ENCODE measurements at regions not wholly inside any gene's neighbourhood (a gene's known extent, or its start where the extent isn't known, plus 50 kb on each side); places are given as distances from the start of the nearest gene placed in this dataset.
"Not testable (repeated sequence)": the region's sequence is repeated elsewhere in the genome, so short reads cannot be mapped to it uniquely, and the experiment has no call there.

DNA sequence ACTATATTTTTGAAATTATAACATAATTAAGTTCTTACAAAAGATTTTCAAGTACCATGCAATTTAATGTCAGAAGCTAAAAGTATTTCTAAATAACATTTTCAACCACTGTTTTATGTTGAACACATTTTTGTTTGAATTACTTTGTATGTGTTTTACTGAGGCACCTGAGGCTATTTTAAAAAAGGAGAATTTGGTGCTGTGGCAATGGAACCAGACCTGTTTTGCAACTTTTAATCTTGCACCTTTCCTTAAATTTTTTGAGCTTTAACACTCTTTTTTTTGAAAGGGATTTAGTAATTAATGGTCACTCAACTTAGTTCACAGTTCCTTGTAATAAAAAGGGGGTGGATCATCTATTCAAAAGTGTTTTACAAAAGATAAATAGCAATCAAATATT, 561.6 kb downstream of the ZBBX start:
- no peak for DNase-seq (ENCODE audit: low read depth)

- DNase-seq (ENCODE audit: low read depth): not testable (repeated sequence)
These were observed 562.8 kb downstream of the ZBBX start for GRCh38 chr3:166817269-166817668.

- DNase-seq (ENCODE audit: low read depth): no peak
These were observed 569.2 kb downstream of the ZBBX start for GRCh38 chr3:166810741-166811445.

GRCh38 chr3:166809520-166809919, 570.6 kb downstream of the ZBBX start:
- DNase-seq (ENCODE audit: low read depth): no peak

- DNase-seq (ENCODE audit: low read depth): no peak
These were observed 591.2 kb downstream of the ZBBX start for GRCh38 chr3:166788936-166789335.

GRCh38 chr3:166785876-166786275, 594.2 kb downstream of the ZBBX start:
- no peak for DNase-seq (ENCODE audit: low read depth)

GRCh38 chr3:166783206-166783605, 596.9 kb downstream of the ZBBX start:
- no peak for DNase-seq (ENCODE audit: low read depth)

DNA sequence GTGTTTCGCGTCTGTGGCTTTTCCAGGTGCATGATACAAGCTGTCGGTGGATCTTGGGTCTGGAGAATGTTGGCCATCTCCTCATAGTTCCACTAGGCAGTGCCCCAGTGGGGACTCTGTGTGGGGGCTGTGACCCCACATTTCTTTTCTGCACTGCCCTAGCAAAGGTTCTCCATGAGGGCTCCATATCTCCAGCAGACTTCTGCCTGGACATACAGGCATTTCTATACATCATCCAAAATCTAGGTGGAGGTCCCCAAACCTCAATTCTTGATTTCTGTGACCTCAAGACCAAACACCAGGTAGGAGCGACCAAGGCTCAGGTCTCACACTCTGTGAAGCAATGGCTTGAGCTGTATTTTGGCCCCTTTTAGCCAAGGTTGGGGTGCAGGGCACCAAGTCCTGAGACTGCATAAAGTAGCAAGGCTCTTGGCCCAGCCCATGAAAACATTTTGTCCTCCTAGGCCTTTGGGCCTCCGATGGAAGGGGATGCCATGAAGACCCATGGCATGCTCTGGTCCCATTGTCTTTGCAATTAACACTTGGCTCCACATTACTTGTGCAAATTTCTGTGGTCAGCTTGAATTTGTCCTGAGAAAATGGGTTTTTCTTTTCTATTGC, 615.3 kb downstream of the ZBBX start:
- no peak for DNase-seq (ENCODE audit: low read depth)

- DNase-seq (ENCODE audit: low read depth): no peak
These were observed 620.2 kb downstream of the ZBBX start for GRCh38 chr3:166759736-166760513.

DNA sequence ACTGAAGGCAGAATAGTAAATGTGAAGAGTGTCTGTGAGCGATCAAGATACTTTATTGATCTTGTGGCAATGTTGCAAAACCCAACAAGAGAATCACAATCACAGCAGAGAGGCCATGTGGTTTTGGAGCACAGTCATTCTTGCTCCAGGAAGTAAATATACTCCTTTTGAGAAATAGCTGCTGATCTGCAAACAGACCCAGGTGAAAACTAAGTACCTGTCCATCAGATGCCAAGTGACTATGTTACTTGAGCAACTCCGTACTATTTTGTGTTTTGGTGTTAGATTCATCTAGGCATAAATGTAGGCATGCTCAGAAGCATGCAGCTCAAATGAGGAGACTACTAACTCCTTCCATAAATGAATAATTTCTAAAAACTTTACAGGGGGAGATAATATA, 627.9 kb downstream of the ZBBX start:
- no peak for DNase-seq (ENCODE audit: low read depth)

GRCh38 chr3:166743481-166744134, 636.5 kb downstream of the ZBBX start:
- no peak for DNase-seq (ENCODE audit: low read depth)

DNA sequence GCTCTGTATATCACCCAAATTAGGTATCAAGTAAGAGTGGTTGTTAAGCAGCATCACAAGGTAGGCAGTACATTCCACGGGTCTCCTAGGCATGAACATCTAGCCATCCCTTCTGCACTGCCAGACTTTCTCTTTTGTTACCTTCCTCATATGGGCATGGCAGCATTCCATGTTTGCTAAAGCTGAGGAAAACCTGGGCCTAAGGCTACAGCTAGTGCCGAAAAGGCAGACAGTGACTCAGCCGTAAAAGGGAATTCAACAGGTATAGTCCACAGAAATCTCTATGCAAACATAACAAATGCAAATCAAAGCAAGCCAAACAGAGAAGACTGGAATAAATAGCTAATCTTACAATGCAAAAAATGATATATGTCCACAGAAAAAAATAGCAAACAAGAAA, 645.4 kb downstream of the ZBBX start:
- DNase-seq (ENCODE audit: low read depth): no peak

DNA sequence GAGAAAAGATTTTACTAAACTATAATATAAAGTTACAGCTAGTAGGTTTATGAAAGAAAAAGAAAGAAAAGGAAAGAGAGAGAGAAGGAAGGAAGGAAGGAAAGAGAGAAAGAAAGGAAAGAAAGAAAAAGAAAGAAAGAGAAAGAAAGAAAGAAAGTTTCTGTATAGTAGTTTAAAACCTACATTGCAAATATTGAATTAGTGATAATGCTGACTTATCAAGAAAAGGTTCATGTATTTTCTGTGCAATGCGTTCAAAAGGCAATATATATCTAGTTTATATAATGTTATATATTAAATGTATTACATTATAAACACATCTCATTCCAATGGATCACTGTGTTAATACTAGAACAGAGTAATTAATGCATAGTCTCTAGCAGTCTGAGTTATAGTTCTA, 648.4 kb downstream of the ZBBX start:
- DNase-seq (ENCODE audit: low read depth): no peak

GRCh38 chr3:166721466-166721865, 658.6 kb downstream of the ZBBX start:
- no peak for DNase-seq (ENCODE audit: low read depth)

DNA sequence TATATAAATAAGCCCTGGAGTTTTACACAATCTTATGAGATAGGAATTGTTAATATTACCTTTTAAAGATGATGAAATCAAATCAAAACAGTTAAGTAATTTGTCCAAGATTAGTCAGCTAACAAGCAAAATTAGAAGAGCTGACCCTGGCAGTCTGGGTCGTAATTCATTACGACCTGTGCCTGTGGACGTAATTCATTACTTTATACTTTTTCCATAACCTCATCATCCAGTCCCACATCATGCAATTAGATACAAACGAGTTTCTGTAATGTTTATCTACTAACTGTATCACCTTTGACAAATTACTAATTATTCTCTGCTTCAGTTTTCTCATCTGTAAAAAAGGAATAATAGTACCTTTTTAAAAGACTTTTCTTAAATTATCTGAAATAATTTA, 665.9 kb downstream of the ZBBX start:
- no peak for DNase-seq (ENCODE audit: low read depth)

GRCh38 chr3:166713787-166714186, 666.3 kb downstream of the ZBBX start:
- no peak for DNase-seq (ENCODE audit: low read depth)

DNA sequence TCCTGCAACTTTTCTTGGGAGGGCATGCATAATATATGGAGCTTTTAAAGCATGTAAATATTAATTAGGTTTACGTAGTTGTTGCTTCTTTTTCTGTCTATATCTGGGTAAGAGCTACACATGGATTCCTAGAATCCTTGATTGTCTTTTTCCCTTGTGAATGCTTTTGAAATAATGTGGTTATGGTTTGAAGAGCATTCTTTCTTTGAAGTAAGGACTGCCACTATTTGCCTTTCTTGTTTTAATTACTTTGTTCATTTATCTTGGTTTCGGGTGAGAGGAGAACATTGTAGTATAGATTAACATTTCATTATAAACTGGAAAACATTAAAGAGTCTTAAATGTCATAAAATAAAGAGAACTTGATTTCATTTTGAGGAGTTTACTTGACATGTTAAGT, 674.0 kb downstream of the ZBBX start:
- no peak for DNase-seq (ENCODE audit: low read depth)

DNA sequence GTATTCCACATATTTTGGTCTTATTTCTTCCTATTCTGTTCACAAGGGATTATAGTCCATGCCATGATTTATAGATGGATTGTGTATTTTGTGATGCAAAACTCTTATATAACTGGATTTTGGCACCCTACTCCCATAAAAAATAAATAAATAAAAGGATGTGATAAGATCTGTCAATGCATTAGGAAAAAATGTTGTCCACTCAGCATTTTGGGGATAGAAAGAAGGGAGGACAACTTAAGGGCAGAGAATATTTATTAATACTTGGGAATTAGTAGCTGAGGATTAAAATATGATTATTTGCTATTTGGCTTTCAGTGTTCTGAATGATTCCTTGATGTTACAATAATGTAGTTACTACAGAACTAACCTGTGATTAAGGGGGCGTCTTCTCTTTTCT, 682.6 kb downstream of the ZBBX start:
- DNase-seq (ENCODE audit: low read depth): no peak

DNA sequence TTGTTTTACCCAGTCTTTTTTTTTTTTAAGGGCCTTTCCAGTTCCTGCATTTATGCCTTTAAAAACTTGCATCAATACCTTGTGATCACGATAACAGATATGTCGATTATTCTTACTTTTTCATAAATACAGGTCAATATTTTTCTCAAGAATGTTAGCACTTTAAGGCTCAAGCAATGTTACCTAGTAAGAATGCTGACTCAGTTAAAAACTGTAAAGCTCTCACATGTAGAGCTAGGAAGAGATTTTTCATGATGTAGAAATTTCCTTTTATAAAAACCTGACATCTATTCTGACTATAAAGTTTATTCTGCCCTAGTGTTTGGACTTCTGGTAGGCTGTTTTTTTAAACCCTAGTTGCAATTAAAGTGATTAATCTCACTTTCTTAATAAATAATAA, 684.0 kb downstream of the ZBBX start:
- no peak for DNase-seq (ENCODE audit: low read depth)

GRCh38 chr3:166688665-166689064, 691.4 kb downstream of the ZBBX start:
- no peak for DNase-seq (ENCODE audit: low read depth)

- no peak for DNase-seq (ENCODE audit: low read depth)
These were observed 694.9 kb downstream of the ZBBX start for GRCh38 chr3:166685246-166685645.

GRCh38 chr3:166684077-166684476, 696.0 kb downstream of the ZBBX start:
- not testable (repeated sequence) for DNase-seq (ENCODE audit: low read depth)

GRCh38 chr3:166669781-166670180, 710.3 kb downstream of the ZBBX start:
- no peak for DNase-seq (ENCODE audit: low read depth)
